HL-60 (cell line): ENCODE measurements at regions not wholly inside any gene's neighbourhood (a gene's known extent, or its start where the extent isn't known, plus 50 kb on each side); places are given as distances from the start of the nearest gene placed in this dataset.

Source experiments
- GABPA ChIP-seq: IDR thresholded peaks from 2 replicates; pipeline ENCODE4 v1.6.1; 2012; ENCODE audit warnings: low read depth
- POLR2AphosphoS5 ChIP-seq: IDR thresholded peaks from 2 replicates; pipeline ENCODE4 v1.6.1; 2012; ENCODE audit warnings: low read depth
- SPI1 ChIP-seq: IDR thresholded peaks from 2 replicates; pipeline ENCODE4 v1.6.1; 2012; ENCODE audit warnings: low read depth, mild to moderate bottlenecking, borderline replicate concordance
- TF ChIP-seq, protein P1 (sequence below): IDR thresholded peaks from one replicate; pipeline ENCODE4 v1.5.1; 2011; ENCODE audit warnings: low read length, control low read depth, inconsistent platforms; ENCODE audit not compliant: insufficient read depth
- TF ChIP-seq, protein P2 (sequence below): IDR thresholded peaks from 2 replicates; pipeline ENCODE4 v1.6.1; 2012; ENCODE audit warnings: low read depth; ENCODE audit not compliant: insufficient replicate concordance

DNA sequence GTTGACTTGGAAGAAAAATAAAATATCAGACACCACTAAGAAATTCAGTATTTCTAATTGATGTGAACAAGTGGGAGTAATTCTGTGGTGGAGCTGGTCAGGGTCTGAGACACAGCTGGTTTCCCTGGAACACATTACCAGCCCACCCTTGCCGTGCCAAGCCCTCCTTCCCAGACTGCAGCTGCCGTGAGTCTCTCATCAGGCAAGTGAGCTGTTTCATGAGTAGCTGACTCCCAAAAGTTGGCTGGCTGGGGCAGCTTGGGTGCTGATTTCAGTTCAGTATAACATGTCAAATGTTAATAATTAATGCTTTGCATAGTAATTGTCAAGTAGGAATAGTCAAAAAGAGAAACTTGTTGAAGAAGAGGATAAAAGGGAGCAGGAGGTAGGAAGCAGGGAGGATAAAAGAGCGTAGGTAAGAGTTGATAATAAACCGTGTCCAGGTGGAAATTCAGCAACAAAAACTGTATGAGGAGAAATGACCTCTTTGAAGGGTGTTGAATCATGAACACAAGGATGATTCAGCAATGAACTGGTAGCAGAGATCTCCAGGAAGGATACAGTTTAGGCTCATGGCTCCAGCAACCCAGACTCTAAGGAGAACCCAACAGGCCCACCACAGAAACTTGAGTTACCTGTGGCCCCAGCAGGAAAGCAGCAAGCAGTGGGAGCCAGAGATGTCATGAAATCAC, 110.9 kb upstream of the SSTR4 start:
- TF ChIP-seq, protein P1, sequence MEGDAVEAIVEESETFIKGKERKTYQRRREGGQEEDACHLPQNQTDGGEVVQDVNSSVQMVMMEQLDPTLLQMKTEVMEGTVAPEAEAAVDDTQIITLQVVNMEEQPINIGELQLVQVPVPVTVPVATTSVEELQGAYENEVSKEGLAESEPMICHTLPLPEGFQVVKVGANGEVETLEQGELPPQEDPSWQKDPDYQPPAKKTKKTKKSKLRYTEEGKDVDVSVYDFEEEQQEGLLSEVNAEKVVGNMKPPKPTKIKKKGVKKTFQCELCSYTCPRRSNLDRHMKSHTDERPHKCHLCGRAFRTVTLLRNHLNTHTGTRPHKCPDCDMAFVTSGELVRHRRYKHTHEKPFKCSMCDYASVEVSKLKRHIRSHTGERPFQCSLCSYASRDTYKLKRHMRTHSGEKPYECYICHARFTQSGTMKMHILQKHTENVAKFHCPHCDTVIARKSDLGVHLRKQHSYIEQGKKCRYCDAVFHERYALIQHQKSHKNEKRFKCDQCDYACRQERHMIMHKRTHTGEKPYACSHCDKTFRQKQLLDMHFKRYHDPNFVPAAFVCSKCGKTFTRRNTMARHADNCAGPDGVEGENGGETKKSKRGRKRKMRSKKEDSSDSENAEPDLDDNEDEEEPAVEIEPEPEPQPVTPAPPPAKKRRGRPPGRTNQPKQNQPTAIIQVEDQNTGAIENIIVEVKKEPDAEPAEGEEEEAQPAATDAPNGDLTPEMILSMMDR: no peak
- TF ChIP-seq, protein P2, sequence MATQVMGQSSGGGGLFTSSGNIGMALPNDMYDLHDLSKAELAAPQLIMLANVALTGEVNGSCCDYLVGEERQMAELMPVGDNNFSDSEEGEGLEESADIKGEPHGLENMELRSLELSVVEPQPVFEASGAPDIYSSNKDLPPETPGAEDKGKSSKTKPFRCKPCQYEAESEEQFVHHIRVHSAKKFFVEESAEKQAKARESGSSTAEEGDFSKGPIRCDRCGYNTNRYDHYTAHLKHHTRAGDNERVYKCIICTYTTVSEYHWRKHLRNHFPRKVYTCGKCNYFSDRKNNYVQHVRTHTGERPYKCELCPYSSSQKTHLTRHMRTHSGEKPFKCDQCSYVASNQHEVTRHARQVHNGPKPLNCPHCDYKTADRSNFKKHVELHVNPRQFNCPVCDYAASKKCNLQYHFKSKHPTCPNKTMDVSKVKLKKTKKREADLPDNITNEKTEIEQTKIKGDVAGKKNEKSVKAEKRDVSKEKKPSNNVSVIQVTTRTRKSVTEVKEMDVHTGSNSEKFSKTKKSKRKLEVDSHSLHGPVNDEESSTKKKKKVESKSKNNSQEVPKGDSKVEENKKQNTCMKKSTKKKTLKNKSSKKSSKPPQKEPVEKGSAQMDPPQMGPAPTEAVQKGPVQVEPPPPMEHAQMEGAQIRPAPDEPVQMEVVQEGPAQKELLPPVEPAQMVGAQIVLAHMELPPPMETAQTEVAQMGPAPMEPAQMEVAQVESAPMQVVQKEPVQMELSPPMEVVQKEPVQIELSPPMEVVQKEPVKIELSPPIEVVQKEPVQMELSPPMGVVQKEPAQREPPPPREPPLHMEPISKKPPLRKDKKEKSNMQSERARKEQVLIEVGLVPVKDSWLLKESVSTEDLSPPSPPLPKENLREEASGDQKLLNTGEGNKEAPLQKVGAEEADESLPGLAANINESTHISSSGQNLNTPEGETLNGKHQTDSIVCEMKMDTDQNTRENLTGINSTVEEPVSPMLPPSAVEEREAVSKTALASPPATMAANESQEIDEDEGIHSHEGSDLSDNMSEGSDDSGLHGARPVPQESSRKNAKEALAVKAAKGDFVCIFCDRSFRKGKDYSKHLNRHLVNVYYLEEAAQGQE: no peak
- no peak for TF ChIP-seq POLR2AphosphoS5
- TF ChIP-seq GABPA: no peak
- no peak for TF ChIP-seq SPI1
